ENCODE measurements at regions not wholly inside any gene's neighbourhood (a gene's known extent, or its start where the extent isn't known, plus 50 kb on each side); places are given as distances from the start of the nearest gene placed in this dataset.
"Not testable (repeated sequence)": the region's sequence is repeated elsewhere in the genome, so short reads cannot be mapped to it uniquely, and the experiment has no call there.

GRCh38 chr6:73929405-73929804 is 233.4 kb downstream of the CD109 start:
- Mint-ChIP-seq H3K27me3 (peaks cover 0 to 3% (median 0%) of the 10 kb centered on the region in 5 donors), H3K36me3 (peaks cover 0 to 4% (median 0%) of the 10 kb centered on the region in 5 donors), H3K4me1 (no peaks in the 10 kb centered on the region), H3K4me3 (no peak overlapping the region), H3K9me3 (peaks cover 0 to 26% (median 5%) of the 10 kb centered on the region in 11 donors), H3K27ac (no peak overlapping the region)
- ATAC-seq (no peak), DNase-seq (no peak)
- POLR2A ChIA-PET = no interaction called here
- H3K27ac ChIP-seq (ENCODE audit: low read depth, low read length) = no peak overlapping the region
- H3K4me1 ChIP-seq (ENCODE audit: control insufficient read depth in 2 of 2, insufficient read depth in 2 of 2, low read length in 2 of 2) = no peaks in the 10 kb centered on the region
- H3K9me3 ChIP-seq (ENCODE audit: control insufficient read depth in 2 of 3, low read length in 3 of 3) = no peaks in the 10 kb centered on the region
- H3K27me3 ChIP-seq (ENCODE audit: control insufficient read depth in 2 of 2, insufficient read depth in 2 of 2, low read length in 2 of 2) = peaks cover 0 to 3% of the 10 kb centered on the region in 2 donors
- no peak overlapping the region for H3K4me3 ChIP-seq (ENCODE audit: low read length)
- H3K36me3 ChIP-seq (ENCODE audit: control insufficient read depth in 2 of 3, insufficient read depth in 3 of 3, low read length in 3 of 3) = no peaks in the 10 kb centered on the region
- CTCF ChIA-PET = no interaction called here
- intact Hi-C loops (cut with micrococcal nuclease) = no loop called here

GRCh38 chr6:73927421-73927820 is 231.4 kb downstream of the CD109 start:
- intact Hi-C loops (cut with micrococcal nuclease) = no loop called here
- Histone ChIP-seq H3K27ac (ENCODE audit: low read depth, low read length) (no peak overlapping the region), H3K36me3 (ENCODE audit: control insufficient read depth in 2 of 3, insufficient read depth in 3 of 3, low read length in 3 of 3) (no peaks in the 10 kb centered on the region), H3K27me3 (ENCODE audit: control insufficient read depth in 2 of 2, insufficient read depth in 2 of 2, low read length in 2 of 2) (no peaks in the 10 kb centered on the region), H3K4me3 (ENCODE audit: low read length) (no peak overlapping the region), H3K4me1 (ENCODE audit: control insufficient read depth in 2 of 2, insufficient read depth in 2 of 2, low read length in 2 of 2) (no peaks in the 10 kb centered on the region), H3K9me3 (ENCODE audit: control insufficient read depth in 2 of 3, low read length in 3 of 3) (no peaks in the 10 kb centered on the region)
- Mint-ChIP-seq H3K4me3 (no peak overlapping the region), H3K36me3 (peaks cover 0 to 4% (median 0%) of the 10 kb centered on the region in 5 donors), H3K27me3 (peaks cover 0 to 1% (median 0%) of the 10 kb centered on the region in 5 donors), H3K27ac (no peak overlapping the region), H3K9me3 (peaks cover 0 to 26% (median 9%) of the 10 kb centered on the region in 11 donors), H3K4me1 (no peaks in the 10 kb centered on the region)
- POLR2A ChIA-PET = no interaction called here
- CTCF ChIA-PET = no interaction called here
- ATAC-seq (no peak), DNase-seq (no peak)

- ATAC-seq; H3K4me3 Mint-ChIP-seq; H3K4me1 Mint-ChIP-seq; H3K27me3 Mint-ChIP-seq; intact Hi-C loops (cut with micrococcal nuclease); H3K27ac Mint-ChIP-seq; H3K36me3 Mint-ChIP-seq; H3K4me1 ChIP-seq (ENCODE audit: control insufficient read depth in 2 of 2, insufficient read depth in 2 of 2, low read length in 2 of 2); DNase-seq; CTCF ChIA-PET; H3K36me3 ChIP-seq (ENCODE audit: control insufficient read depth in 2 of 3, insufficient read depth in 3 of 3, low read length in 3 of 3); H3K27ac ChIP-seq (ENCODE audit: low read depth, low read length); H3K4me3 ChIP-seq (ENCODE audit: low read length); H3K9me3 ChIP-seq (ENCODE audit: control insufficient read depth in 2 of 3, low read length in 3 of 3); POLR2A ChIA-PET; H3K27me3 ChIP-seq (ENCODE audit: control insufficient read depth in 2 of 2, insufficient read depth in 2 of 2, low read length in 2 of 2): not testable (repeated sequence)
- H3K9me3 Mint-ChIP-seq = peaks cover 0 to 27% (median 8%) of the 10 kb centered on the region in 11 donors
Observed at GRCh38 chr6:73925703-73926102, 229.7 kb downstream of the CD109 start.

- no peak for DNase-seq
- POLR2A ChIA-PET = no interaction called here
- H3K4me1 ChIP-seq (ENCODE audit: control insufficient read depth in 2 of 2, insufficient read depth in 2 of 2, low read length in 2 of 2) = no peaks in the 10 kb centered on the region
- no peaks in the 10 kb centered on the region for H3K9me3 ChIP-seq (ENCODE audit: control insufficient read depth in 2 of 3, low read length in 3 of 3)
- no peak overlapping the region for H3K4me3 ChIP-seq (ENCODE audit: low read length)
- H3K27me3 ChIP-seq (ENCODE audit: control insufficient read depth in 2 of 2, insufficient read depth in 2 of 2, low read length in 2 of 2) = no peaks in the 10 kb centered on the region
- no peaks in the 10 kb centered on the region for H3K36me3 ChIP-seq (ENCODE audit: control insufficient read depth in 2 of 3, insufficient read depth in 3 of 3, low read length in 3 of 3)
- H3K27ac ChIP-seq (ENCODE audit: low read depth, low read length) = no peak overlapping the region
- H3K27me3 Mint-ChIP-seq = peaks cover 0 to under 1% (median 0%) of the 10 kb centered on the region in 5 donors
- no peak for ATAC-seq
- H3K36me3 Mint-ChIP-seq = peaks cover 0 to 4% (median 0%) of the 10 kb centered on the region in 5 donors
- no peak overlapping the region for H3K4me3 Mint-ChIP-seq
- no peak overlapping the region for H3K27ac Mint-ChIP-seq
- H3K4me1 Mint-ChIP-seq = no peaks in the 10 kb centered on the region
- peaks cover 0 to 19% (median 10%) of the 10 kb centered on the region in 11 donors for H3K9me3 Mint-ChIP-seq
- intact Hi-C loops (cut with micrococcal nuclease) = no loop called here
- CTCF ChIA-PET = no interaction called here
Observed at GRCh38 chr6:73923905-73924485, 228.0 kb downstream of the CD109 start.

GRCh38 chr6:73903155-73903554 is 207.2 kb downstream of the CD109 start:
- Histone ChIP-seq H3K4me3 (ENCODE audit: low read length) (no peak overlapping the region), H3K27me3 (ENCODE audit: control insufficient read depth in 2 of 2, insufficient read depth in 2 of 2, low read length in 2 of 2) (no peaks in the 10 kb centered on the region), H3K9me3 (ENCODE audit: control insufficient read depth in 2 of 3, low read length in 3 of 3) (peaks cover 0 to 7% (median 0%) of the 10 kb centered on the region in 3 experiments), H3K36me3 (ENCODE audit: control insufficient read depth in 2 of 3, insufficient read depth in 3 of 3, low read length in 3 of 3) (no peaks in the 10 kb centered on the region), H3K27ac (ENCODE audit: low read depth, low read length) (no peak overlapping the region), H3K4me1 (ENCODE audit: control insufficient read depth in 2 of 2, insufficient read depth in 2 of 2, low read length in 2 of 2) (no peaks in the 10 kb centered on the region)
- CTCF ChIA-PET = no interaction called here
- DNase-seq (no peak), ATAC-seq (no peak)
- H3K36me3 Mint-ChIP-seq = peaks cover 0 to 5% (median 0%) of the 10 kb centered on the region in 5 donors
- intact Hi-C loops (cut with micrococcal nuclease) = no loop called here
- H3K27me3 Mint-ChIP-seq = peaks cover 0 to 16% (median 6%) of the 10 kb centered on the region in 5 donors
- no peak overlapping the region for H3K4me3 Mint-ChIP-seq
- peaks cover 3 to 54% (median 14%) of the 10 kb centered on the region in 11 donors for H3K9me3 Mint-ChIP-seq
- H3K4me1 Mint-ChIP-seq = no peaks in the 10 kb centered on the region
- H3K27ac Mint-ChIP-seq = no peak overlapping the region
- POLR2A ChIA-PET = no interaction called here

GRCh38 chr6:73901986-73902385 is 206.0 kb downstream of the CD109 start:
- H3K27ac Mint-ChIP-seq = no peak overlapping the region
- ATAC-seq = no peak
- intact Hi-C loops (cut with micrococcal nuclease) = no loop called here
- H3K4me1 Mint-ChIP-seq = no peaks in the 10 kb centered on the region
- H3K9me3 Mint-ChIP-seq = peaks cover 3 to 54% (median 14%) of the 10 kb centered on the region in 11 donors
- Histone ChIP-seq H3K4me3 (ENCODE audit: low read length) (no peak overlapping the region), H3K4me1 (ENCODE audit: control insufficient read depth in 2 of 2, insufficient read depth in 2 of 2, low read length in 2 of 2) (no peaks in the 10 kb centered on the region), H3K27ac (ENCODE audit: low read depth, low read length) (no peak overlapping the region), H3K9me3 (ENCODE audit: control insufficient read depth in 2 of 3, low read length in 3 of 3) (peaks cover 0 to 7% (median 0%) of the 10 kb centered on the region in 3 experiments), H3K27me3 (ENCODE audit: control insufficient read depth in 2 of 2, insufficient read depth in 2 of 2, low read length in 2 of 2) (no peaks in the 10 kb centered on the region), H3K36me3 (ENCODE audit: control insufficient read depth in 2 of 3, insufficient read depth in 3 of 3, low read length in 3 of 3) (no peaks in the 10 kb centered on the region)
- CTCF ChIA-PET = no interaction called here
- POLR2A ChIA-PET = no interaction called here
- DNase-seq = no peak
- peaks cover 0 to 5% (median 0%) of the 10 kb centered on the region in 5 donors for H3K36me3 Mint-ChIP-seq
- no peak overlapping the region for H3K4me3 Mint-ChIP-seq
- peaks cover 0 to 17% (median 6%) of the 10 kb centered on the region in 5 donors for H3K27me3 Mint-ChIP-seq

- Mint-ChIP-seq H3K4me3 (no peak overlapping the region), H3K4me1 (no peaks in the 10 kb centered on the region), H3K36me3 (peaks cover 0 to 5% (median 0%) of the 10 kb centered on the region in 5 donors), H3K27me3 (peaks cover 0 to 19% (median 10%) of the 10 kb centered on the region in 5 donors), H3K27ac (no peak overlapping the region), H3K9me3 (peaks cover 3 to 53% (median 14%) of the 10 kb centered on the region in 11 donors)
- H3K27me3 ChIP-seq (ENCODE audit: control insufficient read depth in 2 of 2, insufficient read depth in 2 of 2, low read length in 2 of 2) = no peaks in the 10 kb centered on the region
- intact Hi-C loops (cut with micrococcal nuclease) = no loop called here
- POLR2A ChIA-PET = no interaction called here
- CTCF ChIA-PET = no interaction called here
- no peak for ATAC-seq
- H3K4me3 ChIP-seq (ENCODE audit: low read length) = no peak overlapping the region
- H3K36me3 ChIP-seq (ENCODE audit: control insufficient read depth in 2 of 3, insufficient read depth in 3 of 3, low read length in 3 of 3) = no peaks in the 10 kb centered on the region
- peaks cover 0 to 7% (median 0%) of the 10 kb centered on the region in 3 experiments for H3K9me3 ChIP-seq (ENCODE audit: control insufficient read depth in 2 of 3, low read length in 3 of 3)
- no peak overlapping the region for H3K27ac ChIP-seq (ENCODE audit: low read depth, low read length)
- DNase-seq = no peak
- H3K4me1 ChIP-seq (ENCODE audit: control insufficient read depth in 2 of 2, insufficient read depth in 2 of 2, low read length in 2 of 2) = no peaks in the 10 kb centered on the region
Observed at GRCh38 chr6:73901311-73901710, 205.3 kb downstream of the CD109 start.

Data from naive thymus-derived CD4-positive, alpha-beta T cell (primary cell).